GM18861 (cell line): ENCODE measurements at regions not wholly inside any gene's neighbourhood (a gene's known extent, or its start where the extent isn't known, plus 50 kb on each side); places are given as distances from the start of the nearest gene placed in this dataset.
"Not testable (repeated sequence)": the region's sequence is repeated elsewhere in the genome, so short reads cannot be mapped to it uniquely, and the experiment has no call there.

Experiments used
- ATAC-seq: cut with Tn5 transposase; IDR thresholded peaks from one replicate; pipeline ENCODE4 v1.9.1; 2021; ENCODE audit not compliant: unreplicated experiment

DNA sequence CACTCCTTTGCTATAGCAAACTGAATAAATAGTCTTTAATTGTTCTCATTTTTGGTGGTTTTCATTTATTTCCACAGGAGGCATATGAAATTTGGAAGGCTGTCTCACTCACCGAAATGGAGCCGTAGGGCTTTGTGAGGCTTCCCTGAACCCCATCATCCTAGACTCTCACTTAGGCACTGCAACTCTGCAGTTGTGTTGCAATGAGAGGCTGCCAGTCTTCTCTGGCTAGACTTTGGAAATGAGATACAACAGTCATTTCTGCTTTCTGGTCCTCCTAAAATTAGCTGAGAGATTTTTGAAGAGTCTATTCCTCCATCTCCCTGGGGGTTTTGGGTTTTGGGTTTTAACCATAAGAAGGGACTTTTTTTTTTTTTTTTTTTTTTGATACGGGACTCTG, 146.5 kb downstream of the SH3BGRL start:
- no peak for ATAC-seq

- no peak for ATAC-seq
Observed at GRCh38 chrX:81354954-81355353, 153.1 kb downstream of the SH3BGRL start.

- ATAC-seq: no peak
Observed at GRCh38 chrX:81355436-81355835, 153.5 kb downstream of the SH3BGRL start.

- no peak for ATAC-seq
Observed at GRCh38 chrX:81367291-81367690, 165.4 kb downstream of the SH3BGRL start.

DNA sequence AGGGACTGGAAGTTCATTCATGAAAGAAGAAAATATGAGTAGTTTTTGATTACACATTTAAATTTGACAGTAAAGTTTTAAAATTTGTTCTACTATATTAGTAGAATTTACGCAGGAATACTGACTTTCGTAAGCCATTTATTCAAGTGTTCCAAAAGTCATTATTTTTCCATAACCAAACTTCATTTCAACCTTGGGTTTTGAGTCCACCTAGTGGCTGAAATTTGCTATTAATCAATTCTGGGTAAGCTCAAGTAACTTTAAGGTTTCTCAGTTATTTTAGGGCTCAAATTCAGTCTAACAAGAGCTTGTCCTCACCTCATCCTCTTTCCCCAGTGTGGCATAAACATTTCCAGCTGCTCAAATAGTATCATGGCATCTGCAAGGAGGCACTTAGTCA, 175.4 kb downstream of the SH3BGRL start:
- no peak for ATAC-seq

DNA sequence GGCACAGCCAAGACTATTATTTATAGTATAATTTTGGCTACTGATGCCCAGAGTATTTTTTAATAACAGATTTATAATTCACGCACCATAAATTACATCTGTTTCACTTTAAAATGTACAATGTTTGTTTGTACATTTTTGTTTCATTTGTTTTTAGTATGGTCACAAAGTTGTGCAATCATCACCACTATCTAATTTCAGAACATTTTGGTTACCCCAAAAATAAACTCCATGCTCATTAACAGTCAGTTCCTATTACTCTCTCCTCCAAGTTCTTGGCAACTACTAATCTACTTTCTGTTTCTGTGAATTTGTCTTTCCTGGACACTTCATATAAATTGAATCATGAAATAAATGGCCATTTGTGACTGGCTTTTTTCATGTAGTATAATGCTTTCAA, 176.7 kb downstream of the SH3BGRL start:
- ATAC-seq: no peak

DNA sequence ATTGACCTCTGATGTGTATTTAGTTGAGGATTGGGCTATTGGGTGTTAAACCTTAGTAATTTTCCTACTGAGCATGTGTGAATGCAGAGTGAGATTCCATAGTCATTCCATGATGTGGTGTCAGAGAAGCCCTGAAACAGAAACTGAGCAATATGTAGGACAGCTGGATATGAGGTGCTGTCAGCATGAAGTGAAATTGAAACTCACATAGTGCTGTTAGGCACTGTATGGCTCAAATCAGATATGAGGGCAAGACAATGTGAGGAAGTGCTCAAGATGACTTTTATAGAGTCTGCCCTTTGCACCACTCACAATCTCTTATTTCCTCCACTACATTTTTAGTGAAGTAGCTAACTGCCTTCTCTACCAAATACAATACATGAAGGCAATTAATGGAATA, 188.3 kb downstream of the SH3BGRL start:
- peak; percentile 62 for ATAC-seq

GRCh38 chrX:81392396-81392795, 190.5 kb downstream of the SH3BGRL start:
- ATAC-seq: no peak

- ATAC-seq: no peak
Observed at GRCh38 chrX:81405781-81406180, 203.9 kb downstream of the SH3BGRL start.

- ATAC-seq: no peak
Observed at GRCh38 chrX:81411517-81411916, 209.6 kb downstream of the SH3BGRL start.

DNA sequence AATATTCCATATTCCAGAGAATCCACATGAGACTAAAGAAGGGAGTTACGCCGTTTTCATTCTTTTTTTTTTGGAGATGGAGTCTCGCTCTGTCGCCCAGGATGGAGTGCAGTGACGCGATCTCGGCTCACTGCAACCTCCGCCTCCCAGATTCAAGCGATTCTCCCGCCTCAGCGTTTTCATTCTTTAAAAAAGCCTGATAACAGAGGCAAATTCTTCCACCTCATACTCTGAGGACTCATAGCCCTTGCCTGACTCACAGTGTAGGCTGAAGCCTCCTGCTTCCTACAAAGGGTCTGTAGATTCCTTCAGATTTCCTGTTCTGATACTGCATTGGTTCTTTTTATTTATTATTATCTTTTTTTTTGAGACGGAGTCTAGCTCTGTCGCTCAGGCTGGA, 210.5 kb downstream of the SH3BGRL start:
- ATAC-seq: no peak

GRCh38 chrX:81412857-81413256, 211.0 kb downstream of the SH3BGRL start:
- ATAC-seq: not testable (repeated sequence)

- no peak for ATAC-seq
Observed at GRCh38 chrX:81414630-81415029, 212.7 kb downstream of the SH3BGRL start.
